Loucy (cell line): ENCODE measurements at regions not wholly inside any gene's neighbourhood (a gene's known extent, or its start where the extent isn't known, plus 50 kb on each side); places are given as distances from the start of the nearest gene placed in this dataset.

Experiments
- EZH2phosphoT487 ChIP-seq: fragments of 200-600 bp; IDR thresholded peaks from 2 replicates; pipeline ENCODE4 v1.6.1; 2018; ENCODE audit warnings: antibody characterized with exemption, mild to moderate bottlenecking, moderate library complexity, borderline replicate concordance
- TF ChIP-seq, protein P1 (sequence below): fragments of 200-600 bp; sonication (generic); conservative IDR thresholded peaks from 2 replicates; pipeline ENCODE4 v1.5.1; 2014; ENCODE audit warnings: mild to moderate bottlenecking, antibody characterized with exemption, low read length

DNA sequence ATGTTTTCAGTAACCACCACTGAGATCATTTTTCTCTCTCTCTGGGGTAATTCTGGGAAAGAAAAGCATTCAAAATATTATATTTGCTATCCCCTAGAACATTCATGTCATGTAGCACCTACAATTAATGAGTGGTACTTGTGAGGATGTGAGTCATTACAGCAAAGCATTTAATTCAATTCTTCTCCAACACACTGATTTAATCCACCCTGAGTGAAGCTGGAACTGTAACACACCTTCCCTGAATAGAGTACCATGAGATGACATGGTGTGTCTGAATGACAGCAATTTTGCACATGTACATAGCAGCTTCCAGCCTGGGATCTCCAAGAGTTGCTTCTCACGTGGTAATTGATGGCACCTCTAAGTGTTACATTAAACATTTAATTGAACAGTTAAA, 207.1 kb upstream of the SLC14A2 start:
- TF ChIP-seq EZH2phosphoT487, result no peak
- TF ChIP-seq, protein P1, sequence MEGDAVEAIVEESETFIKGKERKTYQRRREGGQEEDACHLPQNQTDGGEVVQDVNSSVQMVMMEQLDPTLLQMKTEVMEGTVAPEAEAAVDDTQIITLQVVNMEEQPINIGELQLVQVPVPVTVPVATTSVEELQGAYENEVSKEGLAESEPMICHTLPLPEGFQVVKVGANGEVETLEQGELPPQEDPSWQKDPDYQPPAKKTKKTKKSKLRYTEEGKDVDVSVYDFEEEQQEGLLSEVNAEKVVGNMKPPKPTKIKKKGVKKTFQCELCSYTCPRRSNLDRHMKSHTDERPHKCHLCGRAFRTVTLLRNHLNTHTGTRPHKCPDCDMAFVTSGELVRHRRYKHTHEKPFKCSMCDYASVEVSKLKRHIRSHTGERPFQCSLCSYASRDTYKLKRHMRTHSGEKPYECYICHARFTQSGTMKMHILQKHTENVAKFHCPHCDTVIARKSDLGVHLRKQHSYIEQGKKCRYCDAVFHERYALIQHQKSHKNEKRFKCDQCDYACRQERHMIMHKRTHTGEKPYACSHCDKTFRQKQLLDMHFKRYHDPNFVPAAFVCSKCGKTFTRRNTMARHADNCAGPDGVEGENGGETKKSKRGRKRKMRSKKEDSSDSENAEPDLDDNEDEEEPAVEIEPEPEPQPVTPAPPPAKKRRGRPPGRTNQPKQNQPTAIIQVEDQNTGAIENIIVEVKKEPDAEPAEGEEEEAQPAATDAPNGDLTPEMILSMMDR, result no peak
